22Rv1 (cell line): ENCODE measurements at regions not wholly inside any gene's neighbourhood (a gene's known extent, or its start where the extent isn't known, plus 50 kb on each side); places are given as distances from the start of the nearest gene placed in this dataset.
A peak's percentile ranks its signal among the peaks of the same experiment; 100 is the strongest.

ENCODE experiments used
- H3K27ac ChIP-seq: fragments of 450-650 bp; 2 replicates; pipeline ENCODE4 v1.5.1; 2017
- CTCF ChIP-seq: fragments of 450-650 bp; IDR thresholded peaks from 2 replicates; pipeline ENCODE4 v1.5.1; 2017; ENCODE audit warnings: mild to moderate bottlenecking
- ZFX ChIP-seq: fragments of 450-650 bp; IDR thresholded peaks from 2 replicates; pipeline ENCODE4 v1.6.1; 2017; ENCODE audit warnings: antibody characterized with exemption, borderline replicate concordance

- H3K27ac ChIP-seq = no peak overlapping the region
- peak; percentile 77 for TF ChIP-seq CTCF
- TF ChIP-seq ZFX = no peak
Observed at GRCh38 chr18:7452331-7452730, 114.8 kb upstream of the PTPRM start.

- TF ChIP-seq CTCF = no peak
- no peak for TF ChIP-seq ZFX
- no peak overlapping the region for H3K27ac ChIP-seq
Observed at GRCh38 chr18:7454429-7454828, 112.7 kb upstream of the PTPRM start.

- H3K27ac ChIP-seq = no peak overlapping the region
- TF ChIP-seq CTCF (no peak), ZFX (no peak)
Observed at GRCh38 chr18:7456376-7456775, 110.7 kb upstream of the PTPRM start.

- H3K27ac ChIP-seq = no peak overlapping the region
- TF ChIP-seq CTCF = no peak
- TF ChIP-seq ZFX = no peak
Observed at GRCh38 chr18:7457262-7457661, 109.9 kb upstream of the PTPRM start.

- TF ChIP-seq CTCF (no peak), ZFX (no peak)
- no peak overlapping the region for H3K27ac ChIP-seq
Observed at GRCh38 chr18:7458884-7459283, 108.2 kb upstream of the PTPRM start.

GRCh38 chr18:7459851-7460770 lies 107.0 kb upstream of the PTPRM start:
- no peak overlapping the region for H3K27ac ChIP-seq
- TF ChIP-seq CTCF = no peak
- TF ChIP-seq ZFX = no peak

GRCh38 chr18:7464245-7464966 lies 102.7 kb upstream of the PTPRM start:
- no peak overlapping the region for H3K27ac ChIP-seq
- no peak for TF ChIP-seq ZFX
- TF ChIP-seq CTCF = no peak
